OCI-LY3 (cell line): ENCODE measurements at regions not wholly inside any gene's neighbourhood (a gene's known extent, or its start where the extent isn't known, plus 50 kb on each side); places are given as distances from the start of the nearest gene placed in this dataset.

Source experiments
- H2AFZ ChIP-seq: fragments of 200-600, 300-600 bp; shearing (Covaris generic); 2 replicates; pipeline ENCODE4 v1.6.0; 2014; ENCODE audit warnings: antibody characterized with exemption, low read depth, low read length
- H3K27ac ChIP-seq: fragments of 200-600, 300-600 bp; sonication (generic); 2 replicates; pipeline ENCODE4 v1.5.1; 2014; ENCODE audit warnings: mild to moderate bottlenecking, low read length, moderate library complexity, mixed read lengths
- H3K27me3 ChIP-seq: fragments of 200-600, 300-600 bp; sonication (generic); 2 replicates; pipeline ENCODE4 v1.6.1; 2014; ENCODE audit warnings: low read depth, low read length, mixed read lengths
- H3K36me3 ChIP-seq: fragments of 200-600, 300-600 bp; sonication (generic); replicated peaks from 2 replicates; pipeline ENCODE3; 2014; ENCODE audit warnings: low read depth, low read length, mixed read lengths
- H3K4me1 ChIP-seq: fragments of 300-600, 200-600 bp; sonication (generic); 2 replicates; pipeline ENCODE4 v1.6.1; 2014; ENCODE audit warnings: low read length, mixed read lengths
- H3K4me2 ChIP-seq: fragments of 200-600, 300-600 bp; sonication (generic); 2 replicates; pipeline ENCODE4 v1.6.1; 2014; ENCODE audit warnings: low read length, mixed read lengths
- H3K4me3 ChIP-seq: fragments of 300-600, 200-600 bp; sonication (generic); 2 replicates; pipeline ENCODE4 v1.5.1; 2014; ENCODE audit warnings: antibody characterized with exemption, mild to moderate bottlenecking, low read length, moderate library complexity
- H3K79me2 ChIP-seq: fragments of 300-600, 200-600 bp; shearing (Covaris generic); 2 replicates; pipeline ENCODE4 v1.6.1; 2014; ENCODE audit warnings: mild to moderate bottlenecking, low read length, mixed read lengths
- H3K9ac ChIP-seq: fragments of 300-600, 200-600 bp; shearing (Covaris generic); 2 replicates; pipeline ENCODE4 v1.6.0; 2014; ENCODE audit warnings: mild to moderate bottlenecking, low read length, moderate library complexity
- H3K9me3 ChIP-seq: fragments of 200-600, 300-600 bp; shearing (Covaris generic); 2 replicates; pipeline ENCODE4 v1.6.1; 2014; ENCODE audit warnings: low read length, mixed read lengths; ENCODE audit not compliant: insufficient read depth
- H4K20me1 ChIP-seq: fragments of 200-600, 300-600 bp; sonication (generic); 2 replicates; pipeline ENCODE4 v1.6.1; 2016; ENCODE audit warnings: low read length, mixed read lengths; ENCODE audit not compliant: insufficient read depth
- CTCF ChIP-seq: fragments of 200-600, 300-600 bp; sonication (generic); IDR thresholded peaks from 2 replicates; pipeline ENCODE4 v1.5.1; 2014; ENCODE audit warnings: antibody characterized with exemption, low read length, low read depth
- EZH2phosphoT487 ChIP-seq: fragments of 200-600 bp; shearing (Covaris generic); IDR thresholded peaks from 2 replicates; pipeline ENCODE4 v1.6.1; 2018; ENCODE audit warnings: antibody characterized with exemption, mixed run types, low read depth

GRCh38 chr9:113657765-113658544 is 194.4 kb downstream of the RGS3 start:
- Histone ChIP-seq H3K9ac (no peak overlapping the region), H3K4me1 (peaks cover 26% of the 10 kb centered on the region), H3K79me2 (no peaks in the 10 kb centered on the region)

GRCh38 chr9:113658545-113658895 is 195.0 kb downstream of the RGS3 start:
- Histone ChIP-seq H4K20me1 (no peaks in the 10 kb centered on the region), H3K36me3 (no peaks in the 10 kb centered on the region), H3K4me1 (peaks cover 26% of the 10 kb centered on the region), H2AFZ (peak overlapping the region; percentile 93; the same call in 1 of the 2 replicates), H3K79me2 (no peaks in the 10 kb centered on the region), H3K4me3 (no peak overlapping the region), H3K9me3 (no peaks in the 10 kb centered on the region), H3K27me3 (peaks cover 52% of the 10 kb centered on the region), H3K9ac (no peak overlapping the region), H3K4me2 (peak overlapping the region; percentile 31; the same call in 1 of the 2 replicates), H3K27ac (no peak overlapping the region)
- no peak for TF ChIP-seq EZH2phosphoT487
- TF ChIP-seq CTCF, result no peak

More at GRCh38 chr9:113657765-113658544, 194.4 kb downstream of the RGS3 start:
- H3K9me3 ChIP-seq, result no peaks in the 10 kb centered on the region
- no peak for TF ChIP-seq EZH2phosphoT487
- peak; percentile 89 for TF ChIP-seq CTCF
- H3K4me2 ChIP-seq, result peak overlapping the region; percentile 31; the same call in 1 of the 2 replicates
- no peak overlapping the region for H3K27ac ChIP-seq
- H3K4me3 ChIP-seq, result no peak overlapping the region
- H3K27me3 ChIP-seq, result peaks cover 46% of the 10 kb centered on the region
- peak overlapping the region; percentile 93 for H2AFZ ChIP-seq
- no peaks in the 10 kb centered on the region for H3K36me3 ChIP-seq
- H4K20me1 ChIP-seq, result no peaks in the 10 kb centered on the region

- Histone ChIP-seq H3K79me2 (no peaks in the 10 kb centered on the region), H3K4me2 (no peak overlapping the region), H4K20me1 (no peaks in the 10 kb centered on the region), H3K4me3 (no peak overlapping the region), H3K36me3 (no peaks in the 10 kb centered on the region), H2AFZ (no peak overlapping the region), H3K9ac (no peak overlapping the region), H3K4me1 (peaks cover 26% of the 10 kb centered on the region), H3K27me3 (peaks cover 54% of the 10 kb centered on the region), H3K27ac (no peak overlapping the region), H3K9me3 (no peaks in the 10 kb centered on the region)
- no peak for TF ChIP-seq CTCF
- TF ChIP-seq EZH2phosphoT487, result no peak
Measured at GRCh38 chr9:113659039-113659438, 195.5 kb downstream of the RGS3 start.

GRCh38 chr9:113659740-113660139 is 196.2 kb downstream of the RGS3 start:
- Histone ChIP-seq H3K9ac (no peak overlapping the region), H3K79me2 (no peaks in the 10 kb centered on the region), H3K36me3 (no peaks in the 10 kb centered on the region), H3K4me2 (peak overlapping the region; percentile 36), H3K4me1 (peaks cover 26% of the 10 kb centered on the region), H3K27ac (no peak overlapping the region), H2AFZ (no peak overlapping the region), H3K9me3 (no peaks in the 10 kb centered on the region), H3K4me3 (no peak overlapping the region), H3K27me3 (peaks cover 61% of the 10 kb centered on the region), H4K20me1 (no peaks in the 10 kb centered on the region)
- TF ChIP-seq EZH2phosphoT487 (no peak), CTCF (no peak)
